ENCODE measurements at regions not wholly inside any gene's neighbourhood (a gene's known extent, or its start where the extent isn't known, plus 50 kb on each side); places are given as distances from the start of the nearest gene placed in this dataset.
"Not testable (repeated sequence)": the region's sequence is repeated elsewhere in the genome, so short reads cannot be mapped to it uniquely, and the experiment has no call there.

- no peak for DNase-seq
These were observed 253.9 kb downstream of the ZIC4 start for GRCh38 chr3:147152476-147152875.

- no peak for DNase-seq
These were observed 264.6 kb downstream of the ZIC4 start for GRCh38 chr3:147141516-147142288.

- no peak for DNase-seq
These were observed 267.0 kb downstream of the ZIC4 start for GRCh38 chr3:147139341-147139740.

- DNase-seq = no peak
These were observed 274.2 kb downstream of the ZIC4 start for GRCh38 chr3:147132168-147132567.

- DNase-seq = no peak
These were observed 275.9 kb downstream of the ZIC4 start for GRCh38 chr3:147130461-147130860.

- DNase-seq = no peak
These were observed 276.7 kb downstream of the ZIC4 start for GRCh38 chr3:147129665-147130064.

GRCh38 chr3:147122350-147122749 is 284.0 kb downstream of the ZIC4 start:
- DNase-seq = no peak

- DNase-seq = no peak
These were observed 286.4 kb downstream of the ZIC4 start for GRCh38 chr3:147119989-147120388.

- no peak for DNase-seq
These were observed 287.0 kb downstream of the ZIC4 start for GRCh38 chr3:147119346-147119745.

GRCh38 chr3:147118611-147119010 is 287.7 kb downstream of the ZIC4 start:
- DNase-seq = no peak

GRCh38 chr3:147117631-147118030 is 288.7 kb downstream of the ZIC4 start:
- no peak for DNase-seq

GRCh38 chr3:147113293-147114044 is 292.9 kb downstream of the ZIC4 start:
- no peak for DNase-seq

GRCh38 chr3:147099076-147099475 is 307.3 kb downstream of the ZIC4 start:
- no peak for DNase-seq

GRCh38 chr3:147090461-147090860 is 315.9 kb downstream of the ZIC4 start:
- DNase-seq = no peak

GRCh38 chr3:147089286-147089685 is 317.1 kb downstream of the ZIC4 start:
- DNase-seq = no peak

- DNase-seq = not testable (repeated sequence)
These were observed 346.8 kb downstream of the ZIC4 start for GRCh38 chr3:147059500-147059899.

- DNase-seq = peak in 1 of 2 experiments; percentile 44
These were observed 356.5 kb downstream of the ZIC4 start for GRCh38 chr3:147049821-147050220.

- no peak for DNase-seq
These were observed 357.0 kb downstream of the ZIC4 start for GRCh38 chr3:147049305-147049704.

GRCh38 chr3:147046916-147047315 is 359.4 kb downstream of the ZIC4 start:
- no peak for DNase-seq

GRCh38 chr3:147038481-147038880 is 367.9 kb downstream of the ZIC4 start:
- DNase-seq = no peak

GRCh38 chr3:147034359-147034758 is 372.0 kb downstream of the ZIC4 start:
- DNase-seq = no peak

GRCh38 chr3:147030274-147030673 is 376.1 kb downstream of the ZIC4 start:
- no peak for DNase-seq

GRCh38 chr3:147015334-147015733 is 391.0 kb downstream of the ZIC4 start:
- DNase-seq = no peak

- DNase-seq = no peak
These were observed 397.5 kb downstream of the ZIC4 start for GRCh38 chr3:147008886-147009285.

Measured in cerebellar nuclear complex (tissue), 1 donor.